Psoas muscle (tissue), 7 donors: ENCODE measurements at regions not wholly inside any gene's neighbourhood (a gene's known extent, or its start where the extent isn't known, plus 50 kb on each side); places are given as distances from the start of the nearest gene placed in this dataset.

Source experiments
- ATAC-seq, 4 donors: fragments of 200-7000 bp; cut with Tn5 transposase; one replicate each; pipeline ENCODE4 v1.9.1; 2020; ENCODE audit warnings: moderate library complexity in 3 of 4, mild to moderate bottlenecking in 2 of 4
- DNase-seq, 2 donors: peaks; one replicate each; pipeline ENCODE4 v3.0.0-alpha.2; 2020
- H3K27ac ChIP-seq: fragments of 200-600 bp; one replicate; pipeline ENCODE4 v1.8.0; 2022
- H3K27me3 ChIP-seq, 3 donors: fragments of 200-600 bp in 1 of 3; one replicate each; pipeline versions ENCODE4 v1.6.1 to v1.8.0; 2013 to 2022; ENCODE audit warnings: low read length in 2 of 3, mild to moderate bottlenecking in 2 of 3, moderate library complexity in 1 of 3; ENCODE audit not compliant: insufficient read depth in 3 of 3
- H3K36me3 ChIP-seq, 2 donors: fragments of 200-600 bp in 1 of 2; one replicate each; pipeline versions ENCODE4 v1.6.1 to v1.8.0; 2013 to 2022; ENCODE audit warnings: low read depth in 1 of 2, mild to moderate bottlenecking in 1 of 2, moderate library complexity in 1 of 2; ENCODE audit not compliant: insufficient read depth in 1 of 2
- H3K4me1 ChIP-seq: fragments of 200-600 bp; one replicate; pipeline ENCODE4 v1.8.0; 2022
- H3K4me3 ChIP-seq: fragments of 200-600 bp; one replicate; pipeline ENCODE4 v1.8.0; 2022; ENCODE audit warnings: mild to moderate bottlenecking
- H3K9me3 ChIP-seq: fragments of 200-600 bp; one replicate; pipeline ENCODE4 v1.8.0; 2022
- CTCF ChIP-seq: fragments of 200-600 bp; IDR thresholded peaks from one replicate; pipeline ENCODE4 v1.8.0; 2022; ENCODE audit warnings: antibody characterized with exemption
- WGBS, 3 donors: extraction: QIAGEN DNeasy Blood & Tissue Kit; methylation state at CpG; one replicate each; pipeline versions ENCODE4 v1.1.6 to v1.1.7; 2013; 5-methylcytosine and 5-hydroxymethylcytosine counted together
- intact Hi-C, 2 donors: fragments of 100-400 bp; cut with DNase I; formaldehyde crosslinking; loops; one replicate each; pipeline versions ENCODE4 v1.11.0 to v1.14.2; 2022
- donor health status: healthy with polysubstance abuse.
- donor health status: DM: no; HTN: no; CAD: no; lungs with moderate emphysema.
- donor health status: Bipolar disorder and iron deficiency.
- donor health status: healthy.
- donor health status: DM: yes; HTN: yes; CAD: no.
- donor health status: DM: no; HTN: no; CAD: no.
- donor health status: DM: yes; HTN: yes; CAD: no.

- Histone ChIP-seq H3K36me3 (no peaks in the 10 kb centered on the region), H3K27ac (no peak overlapping the region), H3K9me3 (no peaks in the 10 kb centered on the region), H3K4me1 (no peaks in the 10 kb centered on the region), H3K27me3 (no peaks in the 10 kb centered on the region), H3K4me3 (no peak overlapping the region)
- 78 to 96% (median 90%) methylated on average over 1 of the region's 1 CpG for WGBS, 3 donors
- DNase-seq (no peak), ATAC-seq (no peak)
- TF ChIP-seq CTCF: no peak
- intact Hi-C loops: no loop called here
These were observed 212.3 kb upstream of the ATP5MC3 start for GRCh38 chr2:175393851-175394250.

- Histone ChIP-seq H3K4me3 (no peak overlapping the region), H3K4me1 (no peaks in the 10 kb centered on the region), H3K27ac (no peak overlapping the region), H3K9me3 (peaks cover 6% of the 10 kb centered on the region), H3K36me3 (no peaks in the 10 kb centered on the region), H3K27me3 (no peaks in the 10 kb centered on the region)
- WGBS, 3 donors: 37 to 52% (median 44%) methylated on average over 2 of the region's 2 CpGs
- TF ChIP-seq CTCF: no peak
- ATAC-seq: no peak
- intact Hi-C loops: loop anchor here in 1 of 2 donors (10.0 kb wide), 1 partner anchor 1982 kb away; no protein-coding TSS in a partner anchor
- no peak for DNase-seq
These were observed 201.8 kb upstream of the ATP5MC3 start for GRCh38 chr2:175383286-175383685.

- Histone ChIP-seq H3K27me3 (peaks cover 0 to 6% (median 0%) of the 10 kb centered on the region in 3 donors), H3K27ac (no peak overlapping the region), H3K4me3 (no peak overlapping the region), H3K9me3 (no peaks in the 10 kb centered on the region), H3K36me3 (no peaks in the 10 kb centered on the region), H3K4me1 (peaks cover 4% of the 10 kb centered on the region)
- ATAC-seq (no peak), DNase-seq (no peak)
- TF ChIP-seq CTCF: no peak
- intact Hi-C loops: no loop called here
- 86 to 93% (median 89%) methylated on average over 1 of the region's 1 CpG for WGBS, 3 donors
These were observed 192.2 kb upstream of the ATP5MC3 start for GRCh38 chr2:175373729-175374128.

- H3K36me3 ChIP-seq: no peaks in the 10 kb centered on the region
- H3K27me3 ChIP-seq: peaks cover 0 to 6% (median 4%) of the 10 kb centered on the region in 3 donors
- ATAC-seq (peak in 2 of 4 donors; percentile 44 to 48), DNase-seq (no peak)
- no peaks in the 10 kb centered on the region for H3K9me3 ChIP-seq
- intact Hi-C loops: no loop called here
- H3K4me1 ChIP-seq: peaks cover 4% of the 10 kb centered on the region
- no peak overlapping the region for H3K27ac ChIP-seq
- 54 to 62% (median 56%) methylated on average over 8 of the region's 8 CpGs for WGBS, 3 donors
- no peak for TF ChIP-seq CTCF
- H3K4me3 ChIP-seq: no peak overlapping the region
These were observed 191.5 kb upstream of the ATP5MC3 start for GRCh38 chr2:175372704-175373701.
